ENCODE measurements at regions not wholly inside any gene's neighbourhood (a gene's known extent, or its start where the extent isn't known, plus 50 kb on each side); places are given as distances from the start of the nearest gene placed in this dataset.

- H3K27me3 ChIP-seq (ENCODE audit: control insufficient read depth, low read length): no peaks in the 10 kb centered on the region
- no peak overlapping the region for H3K4me2 ChIP-seq (ENCODE audit: low read length)
- peaks cover 6% of the 10 kb centered on the region for H3K4me1 ChIP-seq (ENCODE audit: control insufficient read depth, low read length)
- no peak overlapping the region for H3K27ac ChIP-seq (ENCODE audit: low read depth, low read length)
- H4K20me1 ChIP-seq (ENCODE audit: control insufficient read depth, insufficient read depth, low read depth, low read length): no peaks in the 10 kb centered on the region
- H3K9me3 ChIP-seq (ENCODE audit: control insufficient read depth, insufficient read depth, low read length): no peaks in the 10 kb centered on the region
- H3K4me3 ChIP-seq (ENCODE audit: low read length): no peak overlapping the region
- H3K36me3 ChIP-seq (ENCODE audit: control insufficient read depth, low read length): no peaks in the 10 kb centered on the region
- H3K79me2 ChIP-seq (ENCODE audit: control insufficient read depth, low read length): no peaks in the 10 kb centered on the region
- TF ChIP-seq CTCF (IDR thresholded peaks at IDR 0.05; ENCODE audit: low read depth, low read length, poor library complexity, severe bottlenecking): no peak
- no peak for TF ChIP-seq EZH2phosphoT487 (IDR thresholded peaks at IDR 0.05; ENCODE audit: borderline replicate concordance, low read length)
- no peaks in the 10 kb centered on the region for H3F3A ChIP-seq (ENCODE audit: control insufficient read depth, insufficient read depth)
- no peaks in the 10 kb centered on the region for H3K9me2 ChIP-seq (replicated peaks; ENCODE audit: control insufficient read depth, low read length)
Observed at GRCh38 chr14:53215101-53215500, 62.0 kb upstream of the DDHD1 start.

DNA sequence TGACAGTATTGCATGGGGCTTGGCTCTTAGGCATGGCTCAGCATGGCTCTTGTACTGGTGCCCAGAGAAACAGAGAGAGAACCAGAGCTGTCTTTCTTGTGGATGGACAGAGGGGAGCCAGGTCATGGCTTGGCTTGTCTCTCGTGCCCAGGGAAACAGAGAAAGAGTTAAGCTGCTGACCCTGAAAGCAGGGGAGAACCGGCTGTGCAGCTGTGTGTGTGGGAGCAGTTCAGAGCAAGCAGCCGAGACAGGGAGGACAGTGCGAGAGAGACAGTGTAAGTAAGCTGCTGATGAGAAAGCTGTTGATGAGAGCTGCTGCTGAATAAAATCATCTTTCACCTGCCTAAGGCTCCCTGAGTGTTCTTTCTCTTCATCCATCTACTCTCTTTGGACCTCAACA is 61.3 kb upstream of the DDHD1 start:
- H3K36me3 ChIP-seq (ENCODE audit: control insufficient read depth, low read length): no peaks in the 10 kb centered on the region
- no peaks in the 10 kb centered on the region for H3F3A ChIP-seq (ENCODE audit: control insufficient read depth, insufficient read depth)
- H3K9me3 ChIP-seq (ENCODE audit: control insufficient read depth, insufficient read depth, low read length): no peaks in the 10 kb centered on the region
- no peaks in the 10 kb centered on the region for H3K27me3 ChIP-seq (ENCODE audit: control insufficient read depth, low read length)
- no peak overlapping the region for H3K27ac ChIP-seq (ENCODE audit: low read depth, low read length)
- no peak overlapping the region for H3K4me2 ChIP-seq (ENCODE audit: low read length)
- peaks cover 6% of the 10 kb centered on the region for H3K4me1 ChIP-seq (ENCODE audit: control insufficient read depth, low read length)
- TF ChIP-seq CTCF (IDR thresholded peaks at IDR 0.05; ENCODE audit: low read depth, low read length, poor library complexity, severe bottlenecking) (no peak), EZH2phosphoT487 (IDR thresholded peaks at IDR 0.05; ENCODE audit: borderline replicate concordance, low read length) (no peak)
- no peaks in the 10 kb centered on the region for H4K20me1 ChIP-seq (ENCODE audit: control insufficient read depth, insufficient read depth, low read depth, low read length)
- H3K9me2 ChIP-seq (replicated peaks; ENCODE audit: control insufficient read depth, low read length): no peaks in the 10 kb centered on the region
- no peak overlapping the region for H3K4me3 ChIP-seq (ENCODE audit: low read length)
- no peaks in the 10 kb centered on the region for H3K79me2 ChIP-seq (ENCODE audit: control insufficient read depth, low read length)

DNA sequence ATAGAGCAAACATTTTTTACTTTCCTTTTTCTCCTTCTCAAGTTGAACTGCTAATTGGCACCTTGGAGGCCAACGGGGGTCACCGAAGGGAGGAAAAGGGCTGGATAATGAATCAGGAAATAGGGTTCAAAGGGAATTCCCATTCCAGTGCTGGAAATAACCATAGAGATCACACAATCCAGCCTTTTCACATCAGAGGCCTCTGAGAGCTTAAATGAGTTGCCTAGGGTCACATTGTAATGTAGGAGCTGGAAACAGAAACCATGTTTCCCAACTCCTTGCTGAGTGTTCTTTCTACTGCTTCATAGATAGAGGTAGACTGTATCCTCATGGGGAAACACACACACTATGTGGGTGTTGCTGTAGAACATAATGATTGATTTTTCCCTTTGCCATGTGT is 60.6 kb upstream of the DDHD1 start:
- Histone ChIP-seq H3K79me2 (ENCODE audit: control insufficient read depth, low read length) (no peaks in the 10 kb centered on the region), H3K27ac (ENCODE audit: low read depth, low read length) (no peak overlapping the region), H3K4me1 (ENCODE audit: control insufficient read depth, low read length) (peaks cover 6% of the 10 kb centered on the region), H3K9me3 (ENCODE audit: control insufficient read depth, insufficient read depth, low read length) (no peaks in the 10 kb centered on the region), H3K4me2 (ENCODE audit: low read length) (no peak overlapping the region), H3K27me3 (ENCODE audit: control insufficient read depth, low read length) (no peaks in the 10 kb centered on the region), H3K9me2 (replicated peaks; ENCODE audit: control insufficient read depth, low read length) (no peaks in the 10 kb centered on the region), H3F3A (ENCODE audit: control insufficient read depth, insufficient read depth) (no peaks in the 10 kb centered on the region), H4K20me1 (ENCODE audit: control insufficient read depth, insufficient read depth, low read depth, low read length) (no peaks in the 10 kb centered on the region), H3K4me3 (ENCODE audit: low read length) (no peak overlapping the region), H3K36me3 (ENCODE audit: control insufficient read depth, low read length) (no peaks in the 10 kb centered on the region)
- TF ChIP-seq EZH2phosphoT487 (IDR thresholded peaks at IDR 0.05; ENCODE audit: borderline replicate concordance, low read length) (no peak), CTCF (IDR thresholded peaks at IDR 0.05; ENCODE audit: low read depth, low read length, poor library complexity, severe bottlenecking) (no peak)

GRCh38 chr14:53209370-53209769 is 56.2 kb upstream of the DDHD1 start:
- Histone ChIP-seq H3K27ac (ENCODE audit: low read depth, low read length) (no peak overlapping the region), H3K4me3 (ENCODE audit: low read length) (no peak overlapping the region), H3F3A (ENCODE audit: control insufficient read depth, insufficient read depth) (no peaks in the 10 kb centered on the region), H4K20me1 (ENCODE audit: control insufficient read depth, insufficient read depth, low read depth, low read length) (no peaks in the 10 kb centered on the region), H3K4me1 (ENCODE audit: control insufficient read depth, low read length) (no peaks in the 10 kb centered on the region), H3K79me2 (ENCODE audit: control insufficient read depth, low read length) (no peaks in the 10 kb centered on the region), H3K9me3 (ENCODE audit: control insufficient read depth, insufficient read depth, low read length) (no peaks in the 10 kb centered on the region), H3K36me3 (ENCODE audit: control insufficient read depth, low read length) (no peaks in the 10 kb centered on the region), H3K4me2 (ENCODE audit: low read length) (no peak overlapping the region), H3K9me2 (replicated peaks; ENCODE audit: control insufficient read depth, low read length) (no peaks in the 10 kb centered on the region), H3K27me3 (ENCODE audit: control insufficient read depth, low read length) (no peaks in the 10 kb centered on the region)
- TF ChIP-seq EZH2phosphoT487 (IDR thresholded peaks at IDR 0.05; ENCODE audit: borderline replicate concordance, low read length) (no peak), CTCF (IDR thresholded peaks at IDR 0.05; ENCODE audit: low read depth, low read length, poor library complexity, severe bottlenecking) (no peak)

Data from DOHH2 (cell line).